ENCODE measurements at regions not wholly inside any gene's neighbourhood (a gene's known extent, or its start where the extent isn't known, plus 50 kb on each side); places are given as distances from the start of the nearest gene placed in this dataset.

DNA sequence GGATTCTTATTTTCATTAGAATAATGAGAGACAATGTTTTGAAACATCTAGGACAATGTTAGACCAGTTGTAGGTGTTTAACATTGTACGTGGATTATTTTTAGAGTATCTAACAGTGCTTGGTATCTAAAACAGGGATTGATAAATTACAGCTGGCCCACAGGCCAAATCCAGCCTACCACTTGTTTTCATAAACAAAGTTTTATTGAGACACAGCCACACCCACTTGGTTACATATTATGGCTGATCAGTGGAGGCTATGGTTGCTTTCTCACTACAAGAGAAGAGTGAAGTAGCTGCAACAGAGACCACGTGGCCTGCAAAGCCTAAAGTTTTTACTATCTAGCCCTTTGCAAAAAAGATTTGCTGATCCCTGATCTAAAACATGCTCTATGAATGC lies 223.1 kb upstream of the CTNNB1 start (continued):
- no peak for TF ChIP-seq SIN3A (conservative IDR thresholded peaks at IDR 0.05 in 1 of 2, IDR thresholded peaks at IDR 0.05 in 1 of 2; ENCODE audit: low read depth in 1 of 2, low read length in 2 of 2)
- TF ChIP-seq KDM1A (IDR thresholded peaks at IDR 0.05; ENCODE audit: borderline replicate concordance, low read length), result no peak
- no peak for TF ChIP-seq CHD1 (IDR thresholded peaks at IDR 0.05; ENCODE audit: low read depth, low read length)
- TF ChIP-seq HDAC2 (IDR thresholded peaks at IDR 0.05; ENCODE audit: borderline replicate concordance in 1 of 2, low read depth in 2 of 2, low read length in 2 of 2), result no peak
